ENCODE measurements at regions not wholly inside any gene's neighbourhood (a gene's known extent, or its start where the extent isn't known, plus 50 kb on each side); places are given as distances from the start of the nearest gene placed in this dataset.
"Not testable (repeated sequence)": the region's sequence is repeated elsewhere in the genome, so short reads cannot be mapped to it uniquely, and the experiment has no call there.

DNA sequence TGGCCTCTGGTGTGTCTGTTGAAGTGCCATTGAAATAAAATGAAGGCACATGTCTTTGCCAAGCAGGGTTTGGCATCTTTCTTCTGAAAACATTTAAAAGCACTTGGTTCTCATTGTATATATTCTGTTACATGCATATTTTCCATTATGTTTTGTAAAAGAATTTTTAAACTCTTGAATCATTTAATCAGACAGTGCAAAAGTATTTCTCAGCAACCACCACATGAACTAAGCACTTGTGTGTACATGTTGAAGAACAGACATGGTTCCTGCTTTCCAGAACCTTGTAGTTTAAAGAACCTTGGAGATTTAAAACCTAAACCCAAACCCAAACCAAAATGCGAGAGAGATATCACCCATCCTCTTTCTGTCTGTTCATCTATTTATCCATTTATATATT, 220.3 kb upstream of the GIMD1 start:
- DNase-seq = no peak

DNA sequence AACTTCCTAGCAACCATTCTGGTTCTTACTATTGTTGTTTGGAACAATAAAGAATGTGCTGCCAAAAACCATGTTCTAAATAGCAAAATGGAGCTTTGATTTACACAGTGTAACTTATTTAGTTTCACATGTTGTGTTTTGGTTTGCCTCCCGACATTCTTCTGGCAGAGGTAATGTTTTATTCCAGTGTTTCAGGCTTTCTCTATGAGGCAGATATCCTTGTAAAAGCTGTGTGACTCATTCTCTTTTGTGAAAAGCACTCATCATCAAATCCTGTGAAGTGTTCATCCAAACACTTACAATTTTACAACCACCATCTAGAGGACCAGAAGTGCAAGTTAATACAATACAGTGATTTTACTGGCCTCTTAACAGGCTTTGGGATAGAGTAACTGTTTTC, 219.0 kb upstream of the GIMD1 start:
- DNase-seq = no peak

DNA sequence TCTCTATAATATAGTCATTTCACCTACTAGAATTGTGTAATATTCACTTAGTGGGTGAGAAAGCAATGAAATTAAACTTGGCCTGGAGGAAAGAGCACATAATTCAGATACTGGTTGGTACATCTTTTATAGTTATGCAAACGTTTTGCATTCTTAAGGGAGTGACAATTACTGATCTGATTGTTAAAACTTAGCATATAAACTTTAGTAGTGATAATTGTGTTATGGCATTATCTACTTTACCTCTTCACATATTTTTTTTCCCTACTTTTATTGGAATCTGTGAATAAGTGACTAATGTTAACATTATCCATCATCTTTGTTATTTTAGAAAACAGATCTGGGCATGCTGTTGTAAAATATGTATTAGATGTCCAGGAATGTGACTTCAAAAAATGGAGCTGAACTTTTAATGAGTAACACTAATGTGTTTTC, 217.4 kb upstream of the GIMD1 start:
- DNase-seq = no peak

DNA sequence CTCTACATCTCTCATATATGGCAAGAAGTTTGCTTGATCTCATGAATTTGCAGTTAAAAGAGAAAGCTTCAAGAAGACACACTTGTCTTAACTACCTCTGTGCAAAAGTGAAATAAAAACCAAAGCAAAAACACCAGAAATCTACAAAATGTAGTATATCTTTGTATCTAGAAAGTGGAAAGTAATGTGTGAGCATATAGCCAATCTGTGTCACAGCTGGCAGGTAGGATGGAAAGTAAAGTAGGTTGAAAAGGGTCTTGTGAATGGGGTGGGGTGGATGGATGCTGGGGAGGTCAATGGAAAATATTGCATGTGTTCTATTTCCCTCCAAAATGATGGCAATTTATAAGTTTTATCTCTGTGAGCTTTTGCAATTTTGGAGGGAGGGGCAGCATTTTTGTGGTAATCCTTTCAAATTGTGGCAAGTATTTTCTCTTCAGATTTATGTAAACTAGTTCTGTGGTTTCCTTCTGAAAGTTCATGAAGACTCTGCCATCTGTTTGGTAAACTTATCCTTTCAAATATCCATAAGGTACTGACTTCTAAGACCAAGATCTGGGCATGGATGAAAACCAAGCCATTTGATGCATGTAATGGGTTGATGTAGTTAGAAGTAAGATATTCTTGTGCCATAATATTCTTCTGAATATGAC, 215.9 kb upstream of the GIMD1 start:
- no peak for DNase-seq

DNA sequence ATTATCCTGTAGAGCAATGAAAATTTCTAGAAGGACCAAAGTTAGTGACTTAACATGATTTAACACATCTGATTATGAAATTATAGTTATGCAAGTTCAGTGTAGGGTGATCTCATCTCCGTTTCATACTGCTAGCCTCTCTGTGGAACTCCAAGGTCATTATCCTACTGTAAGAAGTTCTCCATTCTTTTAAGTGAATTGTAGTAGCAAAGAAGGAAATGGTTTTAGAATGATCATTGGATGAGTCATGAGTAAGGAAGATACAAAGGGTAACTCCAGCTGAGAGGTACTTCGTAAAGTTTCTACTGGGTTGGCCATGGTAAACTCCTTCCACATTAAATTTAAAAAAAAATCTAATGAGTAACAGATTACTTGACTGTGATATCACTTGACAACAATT, 215.0 kb upstream of the GIMD1 start:
- DNase-seq = no peak

DNA sequence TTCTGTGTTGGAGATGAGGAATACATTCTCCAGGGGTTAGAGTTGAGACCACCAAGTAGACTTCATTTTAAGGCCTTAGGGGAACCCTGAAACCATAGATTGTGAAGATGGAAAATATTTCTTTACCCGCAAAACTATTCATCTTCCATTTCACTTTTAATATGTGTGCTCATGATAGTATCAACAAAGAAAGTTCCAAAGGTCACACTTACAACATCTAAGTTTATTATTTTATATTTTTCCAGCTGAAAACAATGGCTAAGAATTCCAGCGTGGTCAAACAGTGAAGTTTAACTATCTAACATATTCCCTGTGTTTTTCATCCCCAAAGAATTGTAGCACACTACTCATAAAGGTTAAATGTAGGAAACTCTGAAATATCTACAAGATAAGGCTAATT, 214.5 kb upstream of the GIMD1 start:
- DNase-seq = no peak

DNA sequence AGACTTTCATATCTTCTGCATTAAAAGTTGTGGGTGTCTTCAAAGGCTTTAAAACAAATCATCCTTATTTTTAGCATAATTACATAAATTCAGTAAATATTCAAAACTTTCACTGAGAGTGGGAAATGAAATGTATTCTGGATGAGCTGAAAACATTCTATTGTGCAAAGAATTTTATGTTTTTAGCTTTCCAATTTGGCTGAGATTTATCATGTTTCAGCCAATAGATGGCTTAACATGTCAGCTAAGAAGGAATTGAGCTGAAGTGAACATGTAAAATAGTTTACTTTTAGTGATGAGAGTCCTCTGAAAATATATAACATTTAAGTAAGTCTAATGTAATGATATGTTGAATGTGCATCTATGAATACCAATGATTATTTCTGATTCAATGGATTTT, 213.5 kb upstream of the GIMD1 start:
- DNase-seq = no peak

DNA sequence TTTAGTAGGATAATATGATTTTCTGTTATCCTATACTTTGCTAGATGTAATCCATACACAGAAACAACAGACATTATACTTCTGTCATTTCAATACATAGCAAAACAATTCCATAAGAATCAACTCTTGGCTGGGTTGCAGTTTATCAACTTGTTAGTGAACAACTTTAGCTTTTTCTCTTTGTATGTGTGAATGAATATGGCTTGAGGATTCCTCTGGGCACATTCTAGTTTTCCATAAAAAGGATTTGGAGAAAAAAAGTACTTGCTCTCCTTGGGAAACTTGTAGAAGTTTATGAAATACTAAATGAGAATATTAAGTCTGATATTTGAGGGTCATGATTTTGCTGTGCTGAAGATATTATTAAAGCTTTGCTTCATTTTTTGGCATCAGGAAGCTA, 210.7 kb upstream of the GIMD1 start:
- no peak for DNase-seq

DNA sequence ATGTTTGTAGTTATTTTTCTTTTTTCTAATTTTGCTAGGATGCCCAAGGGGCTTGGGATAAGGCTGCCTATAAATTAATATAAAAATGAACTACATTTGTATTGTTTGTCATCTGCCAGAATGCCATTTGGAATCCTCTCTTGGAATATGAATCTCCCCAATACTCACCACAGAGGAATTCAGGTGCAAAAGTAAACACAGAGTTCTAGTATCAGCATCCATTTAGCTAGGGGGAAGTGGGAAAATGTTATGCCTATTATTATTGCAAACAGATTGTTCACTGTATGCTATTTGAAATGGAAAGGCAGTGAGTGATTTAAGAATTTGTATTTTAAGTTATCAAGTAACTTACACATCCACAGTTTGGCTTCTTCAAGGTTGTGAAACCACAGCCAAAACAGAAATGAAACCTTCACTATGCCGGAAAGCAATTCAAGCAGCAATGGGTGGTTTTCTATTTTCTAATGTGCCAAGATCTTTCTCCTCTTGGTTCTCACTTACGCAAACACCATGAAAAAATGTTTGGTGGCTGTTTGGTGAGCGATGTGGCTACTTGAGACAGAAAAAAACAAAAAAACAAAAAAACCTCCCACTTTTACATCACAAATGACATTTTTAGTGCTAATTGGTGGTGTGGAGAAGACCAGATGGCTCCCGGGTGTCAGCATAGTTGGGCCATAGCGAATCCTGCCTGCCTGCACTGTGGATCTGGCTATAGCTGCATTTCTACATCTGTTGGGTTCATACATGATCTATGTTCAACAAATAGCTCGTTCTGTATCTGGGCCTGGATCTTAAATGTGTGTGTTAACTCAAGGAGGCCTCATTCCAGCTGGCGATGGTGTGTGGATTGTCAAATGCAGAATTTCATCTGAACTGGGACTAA, 200.8 kb upstream of the GIMD1 start:
- no peak for DNase-seq

DNA sequence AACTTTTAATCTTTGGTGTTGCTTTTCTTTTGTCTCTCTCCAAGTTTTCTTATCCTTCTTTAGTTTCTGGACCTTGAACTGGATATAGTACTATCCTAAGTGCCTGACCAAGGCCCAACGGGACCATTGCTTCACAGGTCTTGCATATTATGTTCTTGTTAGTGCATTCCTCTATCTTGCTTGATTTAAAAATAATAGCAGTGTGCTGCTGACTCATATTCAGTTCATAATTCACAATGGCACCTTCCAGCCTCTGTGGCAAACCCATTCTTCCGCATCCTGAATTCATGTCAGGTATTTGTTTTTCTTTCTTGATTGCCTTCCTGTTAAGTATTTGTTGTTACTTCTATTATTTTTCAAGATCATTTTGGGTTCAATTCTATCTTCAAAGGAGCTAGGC, 197.1 kb upstream of the GIMD1 start:
- DNase-seq = no peak

DNA sequence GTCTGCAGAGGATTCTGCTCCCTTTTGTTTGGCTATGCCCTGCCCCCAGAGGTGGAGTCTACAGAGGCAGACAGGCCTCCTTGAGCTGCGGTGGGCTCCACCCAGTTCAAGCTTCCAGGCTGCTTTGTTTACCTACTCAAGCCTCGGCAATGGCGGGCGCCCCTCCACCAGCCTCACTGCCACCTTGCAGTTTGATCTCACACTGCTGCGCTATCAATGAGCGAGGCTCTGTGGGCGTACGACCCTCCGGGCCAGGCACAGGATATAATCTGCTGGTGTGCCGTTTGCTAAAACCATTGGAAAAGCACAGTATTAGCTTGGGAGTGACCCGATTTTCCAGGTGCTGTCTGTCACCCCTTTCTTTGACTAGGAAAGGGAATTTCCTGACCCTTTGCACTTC, 195.1 kb upstream of the GIMD1 start:
- DNase-seq = not testable (repeated sequence)

DNA sequence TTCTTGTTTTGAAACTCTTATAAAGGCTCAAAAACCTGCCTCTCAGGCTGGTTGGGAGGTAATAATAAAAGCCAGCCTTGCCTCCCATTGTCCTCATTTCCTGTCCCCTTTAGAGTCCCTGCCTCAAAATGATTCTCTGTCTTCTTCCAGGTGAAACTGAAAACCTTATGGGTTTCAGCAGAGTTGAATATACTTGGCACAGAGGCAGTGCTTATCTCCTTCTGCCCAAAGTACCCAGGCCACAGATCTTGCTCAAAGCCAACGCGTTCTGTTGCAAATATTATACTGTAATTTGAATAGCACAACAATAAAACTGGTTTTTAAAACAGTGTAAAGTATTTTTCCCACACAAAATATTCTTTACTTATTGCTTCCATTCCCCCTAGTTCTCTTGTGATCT, 183.1 kb upstream of the GIMD1 start:
- DNase-seq = no peak

DNA sequence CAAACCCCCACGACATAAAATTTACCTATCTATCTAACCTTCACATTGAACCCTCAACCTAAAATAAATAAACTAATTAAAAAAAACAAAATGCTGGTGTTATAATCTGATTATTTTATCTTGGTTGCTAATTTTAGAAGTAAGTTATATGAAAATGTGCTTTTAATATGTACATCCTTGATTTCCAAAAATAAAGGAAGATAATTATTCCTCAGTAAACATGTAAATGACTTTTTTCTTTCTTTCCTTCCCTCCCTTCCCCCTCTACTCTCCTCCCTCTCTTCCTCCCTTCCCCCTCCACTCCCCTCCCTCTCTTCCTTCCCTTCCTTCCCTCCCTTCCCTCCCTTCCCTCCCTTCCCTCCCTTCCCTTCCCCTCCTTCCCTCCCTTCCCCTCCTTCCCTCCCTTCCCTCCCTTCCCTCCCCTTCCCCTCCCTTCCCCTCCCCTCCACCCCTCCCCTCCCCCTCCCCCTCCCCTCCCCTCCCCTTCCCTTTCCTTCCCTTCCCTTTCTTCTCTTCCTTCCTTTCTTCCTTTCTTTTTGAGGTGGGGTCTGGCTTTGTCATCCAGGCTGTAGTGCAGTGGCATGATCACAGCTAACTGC, 180.0 kb upstream of the GIMD1 start:
- no peak for DNase-seq

DNA sequence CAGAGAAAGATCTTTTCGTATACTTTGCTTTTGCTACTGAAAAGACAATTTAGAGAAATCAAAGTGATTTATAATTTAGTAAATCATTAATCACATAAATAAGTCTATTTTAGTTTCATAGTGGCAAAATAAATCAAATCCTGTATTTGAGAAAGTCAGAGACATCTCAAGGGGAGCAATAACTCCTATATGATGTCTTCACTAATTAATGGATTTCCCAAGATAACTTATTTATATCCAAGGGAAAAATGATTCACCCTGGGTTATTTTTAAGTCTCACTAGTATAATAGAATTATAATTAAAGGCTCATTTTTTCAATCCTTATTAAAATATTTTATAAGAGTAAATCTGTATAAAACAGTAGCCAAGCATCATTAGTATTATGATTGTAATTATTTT, 177.8 kb upstream of the GIMD1 start:
- no peak for DNase-seq

DNA sequence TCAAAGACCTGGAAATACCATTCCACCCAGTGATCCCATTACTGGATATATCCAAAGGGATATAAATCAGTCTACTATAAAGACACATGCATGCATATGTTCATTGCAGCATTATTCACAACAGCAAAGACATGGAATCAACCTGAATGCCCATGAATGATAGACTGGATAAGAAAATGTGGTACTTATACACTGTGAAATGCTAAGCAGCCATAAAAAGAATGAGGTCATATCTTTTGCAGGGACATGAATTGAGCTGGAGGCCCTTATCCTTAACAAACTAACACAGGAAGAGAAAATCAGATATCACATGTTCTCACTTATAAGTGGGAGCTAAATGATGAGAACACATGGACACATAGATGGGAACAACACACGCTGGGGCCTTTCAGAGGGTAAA, 174.0 kb upstream of the GIMD1 start:
- DNase-seq = not testable (repeated sequence)

DNA sequence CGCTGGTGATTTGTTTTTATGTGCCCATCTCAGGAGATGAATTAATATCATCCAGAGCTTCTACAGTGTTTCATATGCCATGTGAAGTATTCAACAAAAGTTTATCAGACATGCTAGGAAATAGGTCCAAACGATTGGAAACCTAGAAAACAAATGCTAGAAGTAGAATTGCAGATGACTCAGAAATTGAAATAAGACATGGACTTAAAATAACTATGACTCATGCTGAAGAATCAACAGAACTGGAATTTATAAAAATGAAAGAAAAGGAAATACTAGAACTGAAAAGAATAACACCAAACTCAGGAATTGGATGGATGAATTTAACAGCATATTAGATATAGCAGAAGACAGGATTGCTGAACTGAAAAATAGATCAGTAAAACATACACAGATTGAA, 172.7 kb upstream of the GIMD1 start:
- DNase-seq = no peak

DNA sequence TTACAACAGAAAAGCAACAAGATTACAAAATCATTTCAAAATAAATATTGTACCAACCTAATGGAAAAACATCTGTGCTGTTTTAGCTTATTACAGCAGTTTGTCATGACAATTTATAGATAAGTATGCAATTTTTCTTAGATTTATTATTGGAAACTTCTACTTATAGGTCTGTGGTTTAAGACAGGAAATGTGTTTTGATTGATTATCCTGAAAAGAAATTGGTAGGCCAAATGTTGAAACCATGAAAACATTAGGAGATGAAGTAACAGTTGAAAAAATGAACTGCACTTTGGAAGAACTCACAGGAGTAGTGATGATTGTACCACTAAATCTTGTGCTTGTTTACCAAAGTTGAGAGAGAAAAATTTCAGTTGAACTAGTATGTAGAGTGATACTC, 162.2 kb upstream of the GIMD1 start:
- DNase-seq = no peak

DNA sequence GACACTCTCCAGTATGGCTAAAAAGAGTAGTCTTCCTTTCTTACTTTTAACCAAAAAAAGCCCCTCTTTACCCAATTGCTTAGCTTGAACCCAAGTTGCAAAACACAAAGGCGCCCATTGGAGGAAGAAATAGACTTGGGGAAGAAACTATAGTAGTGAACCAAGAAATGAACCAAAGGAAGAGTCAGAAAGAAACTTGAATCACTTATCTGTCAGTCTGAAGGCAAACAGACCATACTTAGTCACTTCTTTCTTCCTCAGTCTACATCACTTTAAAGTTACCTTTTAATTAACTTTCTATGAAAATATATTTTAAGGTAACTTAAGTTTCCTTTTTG, 161.4 kb upstream of the GIMD1 start:
- DNase-seq = no peak

DNA sequence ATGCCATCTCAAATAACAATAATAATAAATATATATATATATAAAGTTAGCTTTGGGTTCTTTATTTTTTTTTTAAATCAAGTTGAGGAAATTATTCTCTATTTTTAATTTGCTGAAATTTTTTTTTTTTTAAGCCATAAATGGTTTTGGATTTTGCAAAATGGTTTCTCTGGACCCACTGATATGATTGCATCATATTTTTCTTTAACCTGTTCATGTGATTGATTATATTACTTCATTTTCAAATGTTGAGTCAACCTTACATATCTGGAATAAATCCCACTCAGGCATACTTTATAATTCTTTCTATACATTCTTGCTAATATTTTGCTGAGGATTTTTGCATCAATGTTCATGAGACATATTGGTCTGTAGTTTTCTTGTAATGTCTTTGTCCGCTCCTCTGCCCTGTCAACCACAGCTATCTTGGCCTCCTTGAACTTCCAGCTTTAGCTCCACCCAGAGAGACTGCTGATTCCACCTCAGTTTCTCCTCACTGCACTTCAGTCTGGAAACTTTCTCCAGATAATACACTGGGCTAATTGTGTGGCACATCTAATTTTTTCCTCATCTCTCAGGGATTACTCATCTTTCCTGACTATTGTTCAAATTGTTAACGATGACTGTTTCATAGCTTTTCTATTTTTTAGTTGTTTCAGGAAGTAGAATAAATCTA, 160.9 kb upstream of the GIMD1 start:
- no peak for DNase-seq

DNA sequence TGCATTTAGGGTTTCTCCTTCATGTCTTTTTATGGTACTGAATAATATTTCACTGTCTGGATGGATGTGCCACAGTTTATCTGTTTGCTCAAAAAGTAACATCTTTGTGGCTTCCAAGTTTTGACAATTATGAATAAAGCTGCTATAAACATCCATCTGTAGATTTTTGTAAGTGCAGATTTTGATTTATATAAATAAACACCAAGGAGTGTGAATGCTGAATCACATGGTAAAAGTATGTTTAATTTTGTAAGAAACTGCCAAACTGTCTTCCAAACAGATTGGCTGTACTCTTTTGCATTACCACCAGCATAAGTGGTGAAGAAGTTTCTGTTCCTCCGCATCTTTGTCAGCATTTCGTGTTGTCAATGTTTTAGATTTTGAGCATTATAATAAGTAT, 158.7 kb upstream of the GIMD1 start:
- DNase-seq = no peak

DNA sequence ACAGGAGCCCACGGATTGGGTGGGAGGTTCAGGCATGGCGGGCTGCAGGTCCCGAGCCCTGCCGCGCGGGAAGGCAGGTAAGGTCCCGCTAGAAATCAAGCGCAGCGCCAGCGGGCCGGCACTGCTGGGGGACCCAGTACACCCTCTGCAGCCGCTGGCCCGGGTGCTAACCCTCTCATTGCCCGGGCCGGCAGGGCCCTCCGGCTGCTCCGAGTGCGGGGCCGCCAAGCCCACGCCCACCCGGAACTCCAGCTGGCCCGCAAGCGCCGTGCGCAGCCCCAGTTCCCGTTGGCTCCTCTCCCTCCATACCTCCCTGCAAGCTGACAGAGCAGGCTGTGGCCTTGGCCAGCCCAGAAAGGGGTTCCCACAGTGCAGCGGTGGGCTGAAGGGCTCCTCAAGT, 156.8 kb upstream of the GIMD1 start:
- not testable (repeated sequence) for DNase-seq

DNA sequence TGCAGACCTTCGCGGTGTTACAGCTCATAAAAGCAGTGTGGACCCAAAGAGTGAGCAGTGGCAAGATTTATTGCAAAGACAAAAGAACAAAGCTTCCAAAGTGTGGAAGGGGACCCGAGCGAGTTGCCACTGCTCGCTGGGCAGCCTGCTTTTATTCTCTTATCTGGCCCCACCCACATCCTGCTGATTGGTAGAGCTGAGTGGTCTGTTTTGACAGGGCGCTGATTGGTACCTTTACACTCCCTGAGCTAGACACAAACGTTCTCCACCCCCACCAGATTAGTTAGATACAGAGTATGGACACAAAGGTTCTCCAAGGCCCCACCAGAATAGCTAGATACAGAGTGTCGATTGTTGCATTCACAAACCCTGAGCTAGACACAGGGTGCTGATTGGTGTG, 156.2 kb upstream of the GIMD1 start:
- not testable (repeated sequence) for DNase-seq

DNA sequence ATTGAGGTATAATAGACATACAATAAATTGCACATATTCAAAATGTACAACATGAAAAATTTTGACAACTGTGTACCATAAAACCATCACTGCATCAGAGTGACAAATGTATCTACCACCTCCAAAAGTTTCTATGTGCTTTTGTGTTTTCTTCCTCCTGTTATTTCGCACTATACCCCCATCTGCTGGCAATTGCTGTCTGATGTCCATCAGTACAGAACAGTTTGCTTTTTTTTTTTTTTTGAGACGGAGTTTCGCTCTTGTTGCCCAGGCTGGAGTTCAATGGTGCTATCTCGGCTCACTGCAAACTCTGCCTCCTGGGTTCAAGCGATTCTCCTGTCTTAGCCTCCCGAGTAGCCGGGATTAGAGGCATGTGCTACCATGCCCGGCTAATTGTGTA, 154.3 kb upstream of the GIMD1 start:
- DNase-seq = no peak

DNA sequence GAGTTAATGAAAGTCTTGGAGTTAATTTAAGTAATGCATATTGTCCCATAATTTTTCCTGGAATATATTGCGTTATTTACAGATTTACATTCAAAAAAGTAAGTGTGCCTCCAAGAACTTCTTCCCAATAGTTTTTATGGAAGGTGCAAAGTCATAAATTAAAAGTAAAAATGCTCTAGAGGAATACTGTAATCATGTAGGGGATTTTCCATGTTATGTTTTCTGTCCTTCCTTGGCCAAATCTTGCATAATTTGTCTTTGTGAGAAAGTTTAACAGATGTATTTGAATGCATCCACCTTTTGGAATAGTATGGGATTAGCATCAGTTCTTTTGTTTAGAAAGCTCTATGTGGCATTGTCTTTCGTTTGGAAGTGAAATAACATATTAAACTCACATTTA, 144.1 kb upstream of the GIMD1 start:
- DNase-seq = no peak
